ENCODE measurements at regions not wholly inside any gene's neighbourhood (a gene's known extent, or its start where the extent isn't known, plus 50 kb on each side); places are given as distances from the start of the nearest gene placed in this dataset.
"Not testable (repeated sequence)": the region's sequence is repeated elsewhere in the genome, so short reads cannot be mapped to it uniquely, and the experiment has no call there.

DNA sequence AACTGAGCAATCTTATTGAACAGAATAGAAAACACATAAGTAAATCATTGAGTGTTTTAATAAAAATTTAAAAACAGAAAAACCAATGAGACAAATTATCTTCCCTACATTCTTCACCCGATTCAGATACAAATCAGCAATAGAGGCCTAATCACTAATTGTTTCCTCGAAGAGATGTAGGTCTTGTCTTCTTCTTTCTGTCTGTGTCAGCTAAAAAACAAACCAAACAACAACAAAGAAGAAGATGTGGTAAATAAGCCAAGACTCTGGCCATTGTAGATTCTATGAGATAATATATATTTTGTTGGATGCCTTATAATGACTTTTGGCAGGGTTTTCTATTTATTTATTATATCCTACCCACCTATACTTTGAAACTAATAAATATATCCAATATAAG lies 200.9 kb upstream of the FSIP2 start:
- H2BK15ac ChIP-seq (replicated peaks; ENCODE audit: low read depth): no peak overlapping the region
- H3K4ac ChIP-seq (ENCODE audit: low read depth, low read length): no peak overlapping the region
- H3K79me2 ChIP-seq (ENCODE audit: control insufficient read depth, insufficient read depth, low read length): no peaks in the 10 kb centered on the region
- no peak overlapping the region for H2AK5ac ChIP-seq (ENCODE audit: low read length)
- no peak overlapping the region for H3K23ac ChIP-seq (ENCODE audit: low read length)
- no peak overlapping the region for H3K56ac ChIP-seq (ENCODE audit: low read length)
- no peak overlapping the region for H3K9ac ChIP-seq (ENCODE audit: low read length)
- no peak overlapping the region for H2BK120ac ChIP-seq (ENCODE audit: low read depth, low read length)
- DNase-seq: no peak
- H3K79me1 ChIP-seq (ENCODE audit: low read length): no peaks in the 10 kb centered on the region
- H3K36me3 ChIP-seq (ENCODE audit: control insufficient read depth, insufficient read depth, low read length): no peaks in the 10 kb centered on the region
- no peak overlapping the region for H4K5ac ChIP-seq (ENCODE audit: low read length)
- H3K4me2 ChIP-seq (ENCODE audit: low read length): no peak overlapping the region
- H3K18ac ChIP-seq (ENCODE audit: low read length): no peak overlapping the region
- H4K8ac ChIP-seq (ENCODE audit: low read depth, low read length): no peak overlapping the region
- H3K27ac ChIP-seq (ENCODE audit: low read depth, low read length): no peak overlapping the region
- no peak overlapping the region for H3K4me3 ChIP-seq (ENCODE audit: low read length)
- no peaks in the 10 kb centered on the region for H3K27me3 ChIP-seq (ENCODE audit: insufficient read depth, low read length, poor library complexity)
- no peaks in the 10 kb centered on the region for H3K4me1 ChIP-seq (ENCODE audit: control insufficient read depth, low read depth, low read length)
- no CpG with 5 or more reads among the region's 2 CpGs for WGBS (ENCODE audit: extremely low coverage, insufficient coverage, low lambda C conversion rate)
- no peak overlapping the region for H2BK5ac ChIP-seq (ENCODE audit: low read length)

DNA sequence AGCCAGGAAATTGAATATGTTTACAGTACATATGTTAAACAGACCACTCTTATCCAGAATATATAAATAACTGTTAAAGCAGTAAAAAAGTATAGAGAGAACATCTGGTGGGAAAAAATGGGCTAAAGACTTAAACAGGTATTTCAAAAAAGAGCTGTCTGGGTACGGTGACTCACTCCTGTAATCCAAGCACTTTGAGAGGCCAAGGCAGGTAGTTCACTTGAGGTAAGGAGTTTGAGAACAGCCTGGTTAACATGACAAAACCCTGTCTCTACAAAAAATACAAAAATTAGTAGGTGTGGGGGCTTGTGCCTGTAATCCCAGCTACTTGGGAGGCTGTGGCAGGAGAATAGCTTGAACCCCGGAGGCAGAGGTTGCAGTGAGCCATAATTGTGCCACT lies 171.4 kb upstream of the FSIP2 start:
- Histone ChIP-seq H3K79me1 (ENCODE audit: low read length) (no peaks in the 10 kb centered on the region), H2BK120ac (ENCODE audit: low read depth, low read length) (no peak overlapping the region), H2BK15ac (replicated peaks; ENCODE audit: low read depth) (peak overlapping the region; percentile 85), H3K9ac (ENCODE audit: low read length) (no peak overlapping the region), H3K36me3 (ENCODE audit: control insufficient read depth, insufficient read depth, low read length) (no peaks in the 10 kb centered on the region), H4K8ac (ENCODE audit: low read depth, low read length) (no peak overlapping the region), H3K4me1 (ENCODE audit: control insufficient read depth, low read depth, low read length) (peaks cover 4% of the 10 kb centered on the region), H3K27me3 (ENCODE audit: insufficient read depth, low read length, poor library complexity) (no peaks in the 10 kb centered on the region), H3K27ac (ENCODE audit: low read depth, low read length) (no peak overlapping the region), H3K79me2 (ENCODE audit: control insufficient read depth, insufficient read depth, low read length) (no peaks in the 10 kb centered on the region), H3K4ac (ENCODE audit: low read depth, low read length) (no peak overlapping the region), H4K5ac (ENCODE audit: low read length) (no peak overlapping the region), H3K4me2 (ENCODE audit: low read length) (no peak overlapping the region), H3K56ac (ENCODE audit: low read length) (no peak overlapping the region), H2AK5ac (ENCODE audit: low read length) (no peak overlapping the region), H3K23ac (ENCODE audit: low read length) (no peak overlapping the region), H3K4me3 (ENCODE audit: low read length) (no peak overlapping the region), H2BK5ac (ENCODE audit: low read length) (no peak overlapping the region), H3K18ac (ENCODE audit: low read length) (no peak overlapping the region)
- WGBS (ENCODE audit: extremely low coverage, insufficient coverage, low lambda C conversion rate): no CpG with 5 or more reads among the region's 2 CpGs
- no peak for DNase-seq

DNA sequence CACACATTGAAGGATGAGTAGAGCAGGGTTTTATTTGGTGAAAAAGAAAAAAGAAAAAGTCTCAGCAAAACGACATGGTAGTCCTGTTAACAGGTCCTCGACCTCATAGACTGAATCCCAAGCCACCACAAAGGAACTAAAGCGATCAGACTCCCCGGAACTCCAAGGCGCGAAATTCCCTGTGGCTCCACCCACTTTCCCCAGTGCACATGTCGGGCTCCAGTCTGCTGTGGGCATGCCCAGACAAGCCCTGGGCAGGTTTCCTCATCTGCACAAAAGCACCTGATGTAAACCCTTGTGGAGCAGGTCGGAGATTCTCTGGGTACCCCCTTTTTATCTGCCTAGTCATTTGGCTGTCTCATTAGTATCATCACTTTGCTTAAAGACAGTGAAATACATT lies 170.7 kb upstream of the FSIP2 start:
- no CpG with 5 or more reads among the region's 8 CpGs for WGBS (ENCODE audit: extremely low coverage, insufficient coverage, low lambda C conversion rate)

DNA sequence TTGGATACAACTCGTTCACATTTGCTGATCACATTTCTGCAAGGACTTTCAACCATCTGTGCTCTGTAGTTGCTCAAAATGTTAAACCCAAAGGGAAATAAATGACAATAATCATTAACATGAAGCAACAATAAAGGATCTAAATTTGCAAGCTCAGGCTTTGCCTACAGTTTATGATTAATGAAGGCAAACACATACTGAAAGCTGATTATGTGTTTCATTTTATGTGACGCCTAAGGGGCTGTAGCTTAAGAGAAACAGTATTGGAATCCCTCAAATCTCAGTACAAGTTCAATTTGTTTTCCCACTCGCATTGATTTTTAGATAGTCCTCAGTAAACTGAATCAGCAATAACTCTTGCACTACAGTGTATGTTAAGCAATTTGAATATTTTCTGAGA lies 160.3 kb upstream of the FSIP2 start:
- Histone ChIP-seq H3K79me1 (ENCODE audit: low read length) (no peaks in the 10 kb centered on the region), H3K27me3 (ENCODE audit: insufficient read depth, low read length, poor library complexity) (no peaks in the 10 kb centered on the region), H3K4me2 (ENCODE audit: low read length) (no peak overlapping the region), H3K36me3 (ENCODE audit: control insufficient read depth, insufficient read depth, low read length) (no peaks in the 10 kb centered on the region), H2BK5ac (ENCODE audit: low read length) (no peak overlapping the region), H4K5ac (ENCODE audit: low read length) (no peak overlapping the region), H3K4ac (ENCODE audit: low read depth, low read length) (no peak overlapping the region), H4K8ac (ENCODE audit: low read depth, low read length) (no peak overlapping the region), H3K79me2 (ENCODE audit: control insufficient read depth, insufficient read depth, low read length) (no peaks in the 10 kb centered on the region), H3K9ac (ENCODE audit: low read length) (no peak overlapping the region), H3K27ac (ENCODE audit: low read depth, low read length) (no peak overlapping the region), H3K23ac (ENCODE audit: low read length) (no peak overlapping the region), H3K4me3 (ENCODE audit: low read length) (no peak overlapping the region), H2BK15ac (replicated peaks; ENCODE audit: low read depth) (no peak overlapping the region), H3K4me1 (ENCODE audit: control insufficient read depth, low read depth, low read length) (peaks cover 3% of the 10 kb centered on the region), H2AK5ac (ENCODE audit: low read length) (no peak overlapping the region), H3K18ac (ENCODE audit: low read length) (no peak overlapping the region), H2BK120ac (ENCODE audit: low read depth, low read length) (no peak overlapping the region), H3K56ac (ENCODE audit: low read length) (no peak overlapping the region)
- no peak for DNase-seq
- whole genome bisulfite sequencing (ENCODE audit: extremely low coverage, insufficient coverage, low lambda C conversion rate): no CpG with 5 or more reads among the region's 3 CpGs

More for the DNA sequence above, 170.7 kb upstream of the FSIP2 start:
- no peaks in the 10 kb centered on the region for H3K79me1 ChIP-seq (ENCODE audit: low read length)
- no peaks in the 10 kb centered on the region for H3K27me3 ChIP-seq (ENCODE audit: insufficient read depth, low read length, poor library complexity)
- H3K4me3 ChIP-seq (ENCODE audit: low read length): no peak overlapping the region
- DNase-seq: peak; percentile 72
- peak overlapping the region; percentile 85 for H2BK15ac ChIP-seq (replicated peaks; ENCODE audit: low read depth)
- no peaks in the 10 kb centered on the region for H3K79me2 ChIP-seq (ENCODE audit: control insufficient read depth, insufficient read depth, low read length)
- H3K4me2 ChIP-seq (ENCODE audit: low read length): no peak overlapping the region
- no peak overlapping the region for H3K9ac ChIP-seq (ENCODE audit: low read length)
- no peak overlapping the region for H3K23ac ChIP-seq (ENCODE audit: low read length)
- peak overlapping the region; percentile 11 for H3K18ac ChIP-seq (ENCODE audit: low read length)
- no peak overlapping the region for H4K8ac ChIP-seq (ENCODE audit: low read depth, low read length)
- no peak overlapping the region for H3K27ac ChIP-seq (ENCODE audit: low read depth, low read length)
- H4K5ac ChIP-seq (ENCODE audit: low read length): no peak overlapping the region
- H3K56ac ChIP-seq (ENCODE audit: low read length): no peak overlapping the region
- no peak overlapping the region for H2BK120ac ChIP-seq (ENCODE audit: low read depth, low read length)
- H2AK5ac ChIP-seq (ENCODE audit: low read length): no peak overlapping the region
- H2BK5ac ChIP-seq (ENCODE audit: low read length): peak overlapping the region; percentile 21
- no peak overlapping the region for H3K4ac ChIP-seq (ENCODE audit: low read depth, low read length)
- peaks cover 4% of the 10 kb centered on the region for H3K4me1 ChIP-seq (ENCODE audit: control insufficient read depth, low read depth, low read length)
- H3K36me3 ChIP-seq (ENCODE audit: control insufficient read depth, insufficient read depth, low read length): no peaks in the 10 kb centered on the region

DNA sequence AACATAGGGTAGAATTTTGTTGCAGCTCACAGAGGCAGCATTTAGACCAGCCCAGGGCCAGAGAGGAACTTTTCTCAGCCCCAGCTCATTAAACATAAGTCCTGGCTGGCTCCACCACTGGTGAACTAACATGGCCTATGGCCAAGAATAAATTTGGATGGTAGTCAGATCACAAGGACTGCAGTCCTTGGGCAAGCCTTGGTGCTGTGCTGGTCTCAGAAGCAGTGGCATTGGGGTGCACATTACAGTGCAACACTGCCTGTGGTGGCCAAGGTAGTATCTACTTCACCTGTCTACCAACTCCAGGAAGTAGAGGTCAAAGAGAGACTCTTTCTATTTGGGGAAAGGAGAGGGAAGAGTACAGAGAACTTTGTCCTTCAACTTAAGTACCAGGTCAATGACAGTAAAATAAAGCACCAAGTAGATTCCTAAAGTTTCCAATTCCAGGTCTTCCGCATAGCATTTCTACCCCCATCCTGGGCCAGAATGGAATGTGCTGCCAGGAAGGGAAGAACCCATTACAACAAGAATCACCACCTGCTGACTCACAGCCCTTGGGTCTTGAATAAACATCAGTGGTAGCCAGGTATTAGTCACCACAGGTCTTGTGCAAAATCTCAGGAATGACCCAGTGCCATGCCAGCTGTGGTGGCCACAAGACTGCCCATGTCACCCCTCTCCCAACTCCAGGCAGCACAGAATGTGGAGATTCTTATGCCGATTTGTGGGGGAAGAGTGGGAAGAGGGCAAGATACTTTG lies 155.4 kb upstream of the FSIP2 start:
- no peak overlapping the region for H3K23ac ChIP-seq (ENCODE audit: low read length)
- WGBS (ENCODE audit: extremely low coverage, insufficient coverage, low lambda C conversion rate): no CpG with 5 or more reads among the region's 2 CpGs
- H4K5ac ChIP-seq (ENCODE audit: low read length): no peak overlapping the region
- no peak overlapping the region for H3K4me2 ChIP-seq (ENCODE audit: low read length)
- no peaks in the 10 kb centered on the region for H3K79me2 ChIP-seq (ENCODE audit: control insufficient read depth, insufficient read depth, low read length)
- no peak overlapping the region for H3K9ac ChIP-seq (ENCODE audit: low read length)
- H3K79me1 ChIP-seq (ENCODE audit: low read length): no peaks in the 10 kb centered on the region
- no peak overlapping the region for H3K18ac ChIP-seq (ENCODE audit: low read length)
- no peak overlapping the region for H3K4me3 ChIP-seq (ENCODE audit: low read length)
- no peaks in the 10 kb centered on the region for H3K36me3 ChIP-seq (ENCODE audit: control insufficient read depth, insufficient read depth, low read length)
- H3K56ac ChIP-seq (ENCODE audit: low read length): no peak overlapping the region
- H2AK5ac ChIP-seq (ENCODE audit: low read length): no peak overlapping the region
- no peak overlapping the region for H3K27ac ChIP-seq (ENCODE audit: low read depth, low read length)
- no peak overlapping the region for H3K4ac ChIP-seq (ENCODE audit: low read depth, low read length)
- H4K8ac ChIP-seq (ENCODE audit: low read depth, low read length): no peak overlapping the region
- peak; percentile 79 for DNase-seq
- H2BK120ac ChIP-seq (ENCODE audit: low read depth, low read length): no peak overlapping the region
- no peak overlapping the region for H2BK15ac ChIP-seq (replicated peaks; ENCODE audit: low read depth)
- no peak overlapping the region for H2BK5ac ChIP-seq (ENCODE audit: low read length)
- H3K27me3 ChIP-seq (ENCODE audit: insufficient read depth, low read length, poor library complexity): no peaks in the 10 kb centered on the region
- peaks cover 3% of the 10 kb centered on the region for H3K4me1 ChIP-seq (ENCODE audit: control insufficient read depth, low read depth, low read length)

DNA sequence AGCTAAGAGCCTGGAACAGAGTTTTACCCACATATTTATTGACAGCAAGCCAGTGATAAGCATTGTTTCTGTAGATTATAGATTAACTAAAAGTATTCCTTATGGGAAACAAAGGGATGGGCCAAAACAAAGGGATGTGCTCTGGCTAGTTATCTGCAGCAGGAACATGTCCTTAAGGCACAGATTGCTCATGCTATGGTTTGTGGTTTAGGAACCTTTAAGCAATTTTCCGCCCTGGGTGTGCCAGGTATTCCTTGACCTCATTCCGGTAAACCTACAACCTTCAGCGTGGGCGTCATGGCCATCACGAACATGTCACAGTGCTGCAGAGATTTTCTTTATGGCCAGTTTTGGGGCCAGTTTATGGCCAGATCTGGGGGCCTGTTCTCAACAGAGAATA lies 153.4 kb upstream of the FSIP2 start:
- H3K18ac ChIP-seq (ENCODE audit: low read length); H2AK5ac ChIP-seq (ENCODE audit: low read length); H3K56ac ChIP-seq (ENCODE audit: low read length); H3K9ac ChIP-seq (ENCODE audit: low read length); H2BK15ac ChIP-seq (replicated peaks; ENCODE audit: low read depth); H3K79me2 ChIP-seq (ENCODE audit: control insufficient read depth, insufficient read depth, low read length); H3K27ac ChIP-seq (ENCODE audit: low read depth, low read length); H3K4me3 ChIP-seq (ENCODE audit: low read length); H3K27me3 ChIP-seq (ENCODE audit: insufficient read depth, low read length, poor library complexity); H3K23ac ChIP-seq (ENCODE audit: low read length); H3K4me2 ChIP-seq (ENCODE audit: low read length); H3K79me1 ChIP-seq (ENCODE audit: low read length); H3K36me3 ChIP-seq (ENCODE audit: control insufficient read depth, insufficient read depth, low read length); H2BK120ac ChIP-seq (ENCODE audit: low read depth, low read length); H4K5ac ChIP-seq (ENCODE audit: low read length); DNase-seq; H3K4me1 ChIP-seq (ENCODE audit: control insufficient read depth, low read depth, low read length); H3K4ac ChIP-seq (ENCODE audit: low read depth, low read length); H2BK5ac ChIP-seq (ENCODE audit: low read length); H4K8ac ChIP-seq (ENCODE audit: low read depth, low read length): not testable (repeated sequence)
- WGBS (ENCODE audit: extremely low coverage, insufficient coverage, low lambda C conversion rate): no CpG with 5 or more reads among the region's 5 CpGs
